Left hindlimb (tissue), 1 donor: ENCODE measurements at regions not wholly inside any gene's neighbourhood (a gene's known extent, or its start where the extent isn't known, plus 50 kb on each side); places are given as distances from the start of the nearest gene placed in this dataset.

Source experiments
- DNase-seq: peaks from one replicate; pipeline ENCODE4 v3.0.0-alpha.2; 2018

- DNase-seq = no peak
Measured at GRCh38 chr17:70230850-70231640, 61.7 kb downstream of the KCNJ2 start.

GRCh38 chr17:70232466-70232865 is 63.1 kb downstream of the KCNJ2 start:
- DNase-seq = no peak

GRCh38 chr17:70235252-70235651 is 65.9 kb downstream of the KCNJ2 start:
- DNase-seq = no peak

- no peak for DNase-seq
Measured at GRCh38 chr17:70238228-70238627, 68.9 kb downstream of the KCNJ2 start.

- no peak for DNase-seq
Measured at GRCh38 chr17:70238646-70239045, 69.3 kb downstream of the KCNJ2 start.

- DNase-seq = no peak
Measured at GRCh38 chr17:70239391-70239826, 70.1 kb downstream of the KCNJ2 start.

- no peak for DNase-seq
Measured at GRCh38 chr17:70241071-70241470, 71.7 kb downstream of the KCNJ2 start.

- no peak for DNase-seq
Measured at GRCh38 chr17:70242781-70243437, 73.6 kb downstream of the KCNJ2 start.

GRCh38 chr17:70251706-70252105 is 82.4 kb downstream of the KCNJ2 start:
- no peak for DNase-seq

- no peak for DNase-seq
Measured at GRCh38 chr17:70254735-70255460, 85.6 kb downstream of the KCNJ2 start.

- DNase-seq = no peak
Measured at GRCh38 chr17:70256751-70257150, 87.4 kb downstream of the KCNJ2 start.

GRCh38 chr17:70258465-70258864 is 89.1 kb downstream of the KCNJ2 start:
- DNase-seq = no peak

- DNase-seq = no peak
Measured at GRCh38 chr17:70259400-70259799, 90.1 kb downstream of the KCNJ2 start.

GRCh38 chr17:70261170-70261569 is 91.8 kb downstream of the KCNJ2 start:
- DNase-seq = no peak

GRCh38 chr17:70265471-70265870 is 96.1 kb downstream of the KCNJ2 start:
- DNase-seq = no peak

GRCh38 chr17:70266394-70266793 is 97.1 kb downstream of the KCNJ2 start:
- DNase-seq = no peak

GRCh38 chr17:70268383-70268782 is 99.1 kb downstream of the KCNJ2 start:
- no peak for DNase-seq

GRCh38 chr17:70270554-70270953 is 101.2 kb downstream of the KCNJ2 start:
- DNase-seq = no peak

GRCh38 chr17:70271200-70271599 is 101.9 kb downstream of the KCNJ2 start:
- DNase-seq = no peak

- no peak for DNase-seq
Measured at GRCh38 chr17:70271672-70272071, 102.3 kb downstream of the KCNJ2 start.

GRCh38 chr17:70274255-70274654 is 104.9 kb downstream of the KCNJ2 start:
- no peak for DNase-seq

GRCh38 chr17:70276906-70277305 is 107.6 kb downstream of the KCNJ2 start:
- DNase-seq = no peak

- DNase-seq = no peak
Measured at GRCh38 chr17:70278844-70279462, 109.6 kb downstream of the KCNJ2 start.
